ENCODE measurements at regions not wholly inside any gene's neighbourhood (a gene's known extent, or its start where the extent isn't known, plus 50 kb on each side); places are given as distances from the start of the nearest gene placed in this dataset.

- Histone ChIP-seq H3K27ac (ENCODE audit: low read depth, low read length) (no peak overlapping the region), H3K4me2 (ENCODE audit: insufficient read depth, low read length) (no peak overlapping the region), H4K20me1 (ENCODE audit: insufficient read depth, low read length) (no peaks in the 10 kb centered on the region), H3K27me3 (ENCODE audit: insufficient read depth, low read length) (no peaks in the 10 kb centered on the region), H3K4me3 (ENCODE audit: insufficient read depth, low read length) (no peak overlapping the region), H3K9me3 (ENCODE audit: low read depth, low read length) (no peaks in the 10 kb centered on the region), H2AFZ (ENCODE audit: low read length) (peak overlapping the region; percentile 38), H3K79me2 (ENCODE audit: insufficient read depth, low read length) (no peaks in the 10 kb centered on the region), H3K36me3 (ENCODE audit: insufficient read depth, low read length) (no peaks in the 10 kb centered on the region), H3K4me1 (ENCODE audit: insufficient read depth, low read length) (peaks cover 5% of the 10 kb centered on the region)
- no peak for TF ChIP-seq CTCF (IDR thresholded peaks at IDR 0.05; ENCODE audit: extremely low read depth, low read depth, low read length)
- DNase-seq (ENCODE audit: insufficient read length, low spot score, missing footprints), result no peak
Measured at GRCh38 chr12:92398565-92399309, 253.1 kb upstream of the BTG1 start.

GRCh38 chr12:92396647-92397252, 251.1 kb upstream of the BTG1 start:
- H3K79me2 ChIP-seq (ENCODE audit: insufficient read depth, low read length), result no peaks in the 10 kb centered on the region
- no peaks in the 10 kb centered on the region for H3K36me3 ChIP-seq (ENCODE audit: insufficient read depth, low read length)
- DNase-seq (ENCODE audit: insufficient read length, low spot score, missing footprints), result peak; percentile 93
- H3K4me3 ChIP-seq (ENCODE audit: insufficient read depth, low read length), result no peak overlapping the region
- no peaks in the 10 kb centered on the region for H3K27me3 ChIP-seq (ENCODE audit: insufficient read depth, low read length)
- peak overlapping the region; percentile 79 for H2AFZ ChIP-seq (ENCODE audit: low read length)
- no peak for TF ChIP-seq CTCF (IDR thresholded peaks at IDR 0.05; ENCODE audit: extremely low read depth, low read depth, low read length)
- H3K27ac ChIP-seq (ENCODE audit: low read depth, low read length), result peak overlapping the region; percentile 33
- no peaks in the 10 kb centered on the region for H4K20me1 ChIP-seq (ENCODE audit: insufficient read depth, low read length)
- H3K4me1 ChIP-seq (ENCODE audit: insufficient read depth, low read length), result peaks cover 5% of the 10 kb centered on the region
- no peak overlapping the region for H3K4me2 ChIP-seq (ENCODE audit: insufficient read depth, low read length)
- H3K9me3 ChIP-seq (ENCODE audit: low read depth, low read length), result peaks cover 4% of the 10 kb centered on the region

GRCh38 chr12:92395322-92395721, 249.7 kb upstream of the BTG1 start:
- no peaks in the 10 kb centered on the region for H4K20me1 ChIP-seq (ENCODE audit: insufficient read depth, low read length)
- H3K27me3 ChIP-seq (ENCODE audit: insufficient read depth, low read length), result no peaks in the 10 kb centered on the region
- no peaks in the 10 kb centered on the region for H3K79me2 ChIP-seq (ENCODE audit: insufficient read depth, low read length)
- H3K36me3 ChIP-seq (ENCODE audit: insufficient read depth, low read length), result no peaks in the 10 kb centered on the region
- H3K27ac ChIP-seq (ENCODE audit: low read depth, low read length), result no peak overlapping the region
- H3K4me1 ChIP-seq (ENCODE audit: insufficient read depth, low read length), result peaks cover 5% of the 10 kb centered on the region
- peaks cover 4% of the 10 kb centered on the region for H3K9me3 ChIP-seq (ENCODE audit: low read depth, low read length)
- no peak for TF ChIP-seq CTCF (IDR thresholded peaks at IDR 0.05; ENCODE audit: extremely low read depth, low read depth, low read length)
- H3K4me2 ChIP-seq (ENCODE audit: insufficient read depth, low read length), result no peak overlapping the region
- H2AFZ ChIP-seq (ENCODE audit: low read length), result no peak overlapping the region
- H3K4me3 ChIP-seq (ENCODE audit: insufficient read depth, low read length), result no peak overlapping the region
- DNase-seq (ENCODE audit: insufficient read length, low spot score, missing footprints), result no peak

- no peak for DNase-seq (ENCODE audit: insufficient read length, low spot score, missing footprints)
- no peak overlapping the region for H3K27ac ChIP-seq (ENCODE audit: low read depth, low read length)
- no peak for TF ChIP-seq CTCF (IDR thresholded peaks at IDR 0.05; ENCODE audit: extremely low read depth, low read depth, low read length)
- no peaks in the 10 kb centered on the region for H3K27me3 ChIP-seq (ENCODE audit: insufficient read depth, low read length)
- H4K20me1 ChIP-seq (ENCODE audit: insufficient read depth, low read length), result no peaks in the 10 kb centered on the region
- H3K9me3 ChIP-seq (ENCODE audit: low read depth, low read length), result peaks cover 4% of the 10 kb centered on the region
- H3K4me3 ChIP-seq (ENCODE audit: insufficient read depth, low read length), result no peak overlapping the region
- no peak overlapping the region for H3K4me2 ChIP-seq (ENCODE audit: insufficient read depth, low read length)
- H3K79me2 ChIP-seq (ENCODE audit: insufficient read depth, low read length), result no peaks in the 10 kb centered on the region
- peaks cover 5% of the 10 kb centered on the region for H3K4me1 ChIP-seq (ENCODE audit: insufficient read depth, low read length)
- no peak overlapping the region for H2AFZ ChIP-seq (ENCODE audit: low read length)
- H3K36me3 ChIP-seq (ENCODE audit: insufficient read depth, low read length), result no peaks in the 10 kb centered on the region
Measured at GRCh38 chr12:92394895-92395294, 249.2 kb upstream of the BTG1 start.

Measured in osteoblast (primary cell).